ENCODE measurements at regions not wholly inside any gene's neighbourhood (a gene's known extent, or its start where the extent isn't known, plus 50 kb on each side); places are given as distances from the start of the nearest gene placed in this dataset.
"Not testable (repeated sequence)": the region's sequence is repeated elsewhere in the genome, so short reads cannot be mapped to it uniquely, and the experiment has no call there.

DNA sequence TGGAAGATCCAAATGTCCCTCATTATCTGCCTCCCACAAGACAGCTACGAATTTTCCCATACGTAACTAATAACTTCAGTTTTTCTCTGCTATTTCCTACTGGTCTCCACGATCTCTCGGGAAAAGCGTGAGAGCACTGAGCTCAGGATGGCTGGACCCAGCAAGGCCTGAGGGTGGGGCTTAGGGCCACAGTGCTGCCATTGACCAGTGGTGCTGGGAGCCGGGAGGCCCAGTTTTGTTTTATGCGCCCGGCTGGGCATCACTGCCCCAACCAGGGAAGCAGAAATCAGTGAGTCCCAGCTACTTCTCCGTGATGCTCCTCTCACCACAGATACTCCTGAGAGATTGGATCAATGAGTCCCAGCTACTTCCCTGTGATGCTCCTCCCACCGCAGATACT is 238.4 kb downstream of the LY86 start:
- CTCF ChIA-PET = no interaction called here

DNA sequence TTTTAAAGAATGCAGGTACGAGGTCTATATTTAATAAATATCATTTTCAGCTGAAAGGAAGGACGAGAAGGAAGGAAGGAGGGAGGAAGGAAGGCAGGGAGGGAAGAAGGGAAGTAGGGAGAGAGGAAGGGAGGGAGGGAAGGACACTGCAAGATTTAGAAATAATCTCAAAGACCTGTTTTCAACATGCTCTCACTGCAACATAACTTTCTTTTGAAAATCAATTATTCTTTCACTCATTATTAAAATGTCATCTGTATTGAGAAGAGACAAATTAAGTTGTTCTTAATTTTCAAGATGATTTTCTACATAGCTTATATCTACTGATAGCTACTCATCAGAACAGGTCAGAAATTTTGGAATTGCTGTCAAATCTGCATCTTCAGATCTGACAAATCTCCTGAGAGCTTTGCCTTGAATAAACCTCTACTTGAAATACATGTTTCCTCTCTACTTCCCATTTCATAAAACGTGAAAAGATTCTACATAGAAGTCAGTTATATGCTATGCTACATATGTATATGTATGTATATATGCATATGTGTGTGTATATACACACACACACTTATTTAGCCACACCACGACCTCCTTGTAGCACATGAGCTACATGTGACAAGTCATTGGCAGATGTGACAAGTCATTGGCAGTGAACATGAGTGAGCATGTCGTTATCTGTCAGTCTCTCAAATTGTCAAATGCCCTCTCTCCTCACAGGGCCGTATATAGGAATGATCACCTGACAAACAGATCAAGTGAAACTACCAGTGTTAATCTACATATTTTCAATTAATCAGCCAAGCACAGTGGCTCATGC is 241.6 kb downstream of the LY86 start:
- TF ChIP-seq, protein P1, sequence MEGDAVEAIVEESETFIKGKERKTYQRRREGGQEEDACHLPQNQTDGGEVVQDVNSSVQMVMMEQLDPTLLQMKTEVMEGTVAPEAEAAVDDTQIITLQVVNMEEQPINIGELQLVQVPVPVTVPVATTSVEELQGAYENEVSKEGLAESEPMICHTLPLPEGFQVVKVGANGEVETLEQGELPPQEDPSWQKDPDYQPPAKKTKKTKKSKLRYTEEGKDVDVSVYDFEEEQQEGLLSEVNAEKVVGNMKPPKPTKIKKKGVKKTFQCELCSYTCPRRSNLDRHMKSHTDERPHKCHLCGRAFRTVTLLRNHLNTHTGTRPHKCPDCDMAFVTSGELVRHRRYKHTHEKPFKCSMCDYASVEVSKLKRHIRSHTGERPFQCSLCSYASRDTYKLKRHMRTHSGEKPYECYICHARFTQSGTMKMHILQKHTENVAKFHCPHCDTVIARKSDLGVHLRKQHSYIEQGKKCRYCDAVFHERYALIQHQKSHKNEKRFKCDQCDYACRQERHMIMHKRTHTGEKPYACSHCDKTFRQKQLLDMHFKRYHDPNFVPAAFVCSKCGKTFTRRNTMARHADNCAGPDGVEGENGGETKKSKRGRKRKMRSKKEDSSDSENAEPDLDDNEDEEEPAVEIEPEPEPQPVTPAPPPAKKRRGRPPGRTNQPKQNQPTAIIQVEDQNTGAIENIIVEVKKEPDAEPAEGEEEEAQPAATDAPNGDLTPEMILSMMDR (IDR thresholded peaks at IDR 0.05; ENCODE audit: unreplicated experiment) = no peak

More for the DNA sequence above, 238.4 kb downstream of the LY86 start:
- H3K27ac Mint-ChIP-seq (ENCODE audit: unreplicated experiment) = no peak overlapping the region
- TF ChIP-seq, protein P1 (IDR thresholded peaks at IDR 0.05; ENCODE audit: unreplicated experiment) = no peak
- no peaks in the 10 kb centered on the region for H3K9me3 Mint-ChIP-seq (ENCODE audit: low read depth, unreplicated experiment)
- H3K27me3 Mint-ChIP-seq (ENCODE audit: unreplicated experiment) = no peaks in the 10 kb centered on the region
- no peak overlapping the region for H3K4me3 Mint-ChIP-seq (ENCODE audit: low read depth, unreplicated experiment)
- H3K36me3 Mint-ChIP-seq (ENCODE audit: insufficient read depth, unreplicated experiment) = peaks cover 13% of the 10 kb centered on the region
- intact Hi-C loops (cut with micrococcal nuclease; ENCODE audit: unreplicated experiment) = loop anchor here (10.0 kb wide), 2 partner anchors 138 to 228 kb away; no protein-coding TSS in a partner anchor
- BruUV-seq (replicated peaks) = no TSS peak
- DNase-seq = no peak
- H3K4me1 Mint-ChIP-seq (ENCODE audit: low read depth, unreplicated experiment) = no peaks in the 10 kb centered on the region

DNA sequence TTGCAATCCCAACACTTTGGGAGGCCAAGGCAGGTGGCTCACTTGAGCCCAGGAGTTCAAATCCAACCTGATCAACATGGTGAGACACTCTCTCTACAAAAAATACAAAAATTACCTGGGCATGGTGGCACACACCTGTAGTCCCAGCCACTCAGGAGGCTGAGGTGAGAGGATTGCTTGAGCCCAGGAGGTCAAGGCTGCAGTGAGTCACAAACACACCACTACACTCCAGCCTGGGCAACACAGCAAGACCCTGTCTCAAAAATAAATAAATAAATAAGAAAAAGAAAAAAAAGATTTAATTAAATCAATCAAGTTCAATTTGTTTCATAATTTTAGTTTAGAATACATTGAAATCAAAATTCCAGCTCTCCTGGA is 242.2 kb downstream of the LY86 start:
- H3K27ac Mint-ChIP-seq (ENCODE audit: unreplicated experiment); H3K4me3 Mint-ChIP-seq (ENCODE audit: low read depth, unreplicated experiment); BruUV-seq (replicated peaks); intact Hi-C loops (cut with micrococcal nuclease; ENCODE audit: unreplicated experiment); H3K4me1 Mint-ChIP-seq (ENCODE audit: low read depth, unreplicated experiment); DNase-seq; H3K27me3 Mint-ChIP-seq (ENCODE audit: unreplicated experiment); H3K36me3 Mint-ChIP-seq (ENCODE audit: insufficient read depth, unreplicated experiment); H3K9me3 Mint-ChIP-seq (ENCODE audit: low read depth, unreplicated experiment): not testable (repeated sequence)
- CTCF ChIA-PET = interaction anchor here (0.6 kb wide), 1 partner anchor 336 kb away, joined by 3 read pairs; no protein-coding TSS in a partner anchor

More for the DNA sequence above, 241.6 kb downstream of the LY86 start:
- no peak overlapping the region for H3K4me3 Mint-ChIP-seq (ENCODE audit: low read depth, unreplicated experiment)
- no peaks in the 10 kb centered on the region for H3K9me3 Mint-ChIP-seq (ENCODE audit: low read depth, unreplicated experiment)
- peaks cover 10% of the 10 kb centered on the region for H3K36me3 Mint-ChIP-seq (ENCODE audit: insufficient read depth, unreplicated experiment)
- no peaks in the 10 kb centered on the region for H3K27me3 Mint-ChIP-seq (ENCODE audit: unreplicated experiment)
- DNase-seq = no peak
- intact Hi-C loops (cut with micrococcal nuclease; ENCODE audit: unreplicated experiment) = loop anchor here (10.0 kb wide), 2 partner anchors 135 to 225 kb away; no protein-coding TSS in a partner anchor
- H3K27ac Mint-ChIP-seq (ENCODE audit: unreplicated experiment) = no peak overlapping the region
- no TSS peak for BruUV-seq (replicated peaks)
- H3K4me1 Mint-ChIP-seq (ENCODE audit: low read depth, unreplicated experiment) = no peaks in the 10 kb centered on the region
- CTCF ChIA-PET = interaction anchor here (0.7 kb wide), 1 partner anchor 8 kb away, joined by 6 read pairs; no protein-coding TSS in a partner anchor

DNA sequence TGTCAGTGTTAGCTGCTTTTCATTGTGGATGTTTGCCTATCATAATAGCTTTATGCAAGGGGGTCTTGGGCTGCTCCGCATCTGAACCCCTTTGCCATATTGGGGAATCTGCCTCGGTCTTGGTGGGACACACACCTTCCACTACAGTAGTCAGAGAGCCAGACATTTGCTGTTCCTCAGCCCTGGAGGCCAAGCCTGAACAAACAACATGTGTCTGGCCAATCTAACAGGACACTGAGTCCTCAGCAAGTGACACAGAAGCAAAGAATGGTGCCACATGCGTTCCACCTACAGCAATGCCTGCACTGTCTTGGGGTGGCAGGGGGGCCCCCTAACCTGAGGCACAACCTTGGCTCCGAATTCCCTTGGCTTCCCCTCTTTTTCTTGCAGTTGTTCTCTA is 243.9 kb downstream of the LY86 start:
- H3K4me3 Mint-ChIP-seq (ENCODE audit: low read depth, unreplicated experiment) = no peak overlapping the region
- BruUV-seq (replicated peaks) = no TSS peak
- CTCF ChIA-PET = no interaction called here
- no peaks in the 10 kb centered on the region for H3K9me3 Mint-ChIP-seq (ENCODE audit: low read depth, unreplicated experiment)
- TF ChIP-seq, protein P1 (IDR thresholded peaks at IDR 0.05; ENCODE audit: unreplicated experiment) = no peak
- no peaks in the 10 kb centered on the region for H3K27me3 Mint-ChIP-seq (ENCODE audit: unreplicated experiment)
- intact Hi-C loops (cut with micrococcal nuclease; ENCODE audit: unreplicated experiment) = no loop called here
- peak overlapping the region; percentile 4 for H3K27ac Mint-ChIP-seq (ENCODE audit: unreplicated experiment)
- no peaks in the 10 kb centered on the region for H3K36me3 Mint-ChIP-seq (ENCODE audit: insufficient read depth, unreplicated experiment)
- DNase-seq = no peak
- peaks cover 5% of the 10 kb centered on the region for H3K4me1 Mint-ChIP-seq (ENCODE audit: low read depth, unreplicated experiment)

Data from Calu3 (cell line).